Tibial nerve (tissue), 4 donors: ENCODE measurements at regions not wholly inside any gene's neighbourhood (a gene's known extent, or its start where the extent isn't known, plus 50 kb on each side); places are given as distances from the start of the nearest gene placed in this dataset.

Source experiments
- CTCF ChIP-seq, 5 experiments: fragments of 200-600 bp in 3 of 5; fragments of 450-650 bp in 2 of 5; sonication (generic) in 3 of 5; IDR thresholded peaks; one replicate each; pipeline ENCODE4 v1.5.1; 2016 to 2019; ENCODE audit warnings: antibody characterized with exemption in 5 of 5, mild to moderate bottlenecking in 3 of 5, moderate library complexity in 2 of 5
- EP300 ChIP-seq, 2 donors: sonication (generic); formaldehyde crosslinking; IDR thresholded peaks; one replicate each; pipeline ENCODE4 v1.6.1; 2017; ENCODE audit warnings: antibody characterized with exemption in 2 of 2, mild to moderate bottlenecking in 1 of 2
- POLR2A ChIP-seq, 2 donors: fragments of 450-650 bp; IDR thresholded peaks; one replicate each; pipeline ENCODE4 v1.6.1; 2017; ENCODE audit warnings: antibody characterized with exemption in 2 of 2, mild to moderate bottlenecking in 2 of 2, moderate library complexity in 2 of 2

GRCh38 chr12:9329019-9329418 is 120.8 kb upstream of the PZP start:
- TF ChIP-seq POLR2A (IDR thresholded peaks at IDR 0.05) (no peak), CTCF (IDR thresholded peaks at IDR 0.05) (no peak), EP300 (IDR thresholded peaks at IDR 0.05) (no peak)
